GM12874 (cell line): ENCODE measurements at regions not wholly inside any gene's neighbourhood (a gene's known extent, or its start where the extent isn't known, plus 50 kb on each side); places are given as distances from the start of the nearest gene placed in this dataset.

Experiments
- TF ChIP-seq, protein P1 (sequence below): IDR thresholded peaks from 2 replicates; pipeline ENCODE4 v1.5.1; 2011; ENCODE audit warnings: low read depth, mild to moderate bottlenecking, control low read depth, low read length, moderate library complexity; ENCODE audit not compliant: insufficient read depth

GRCh38 chr13:57437587-57437986 lies 194.0 kb upstream of the PCDH17 start:
- TF ChIP-seq, protein P1, sequence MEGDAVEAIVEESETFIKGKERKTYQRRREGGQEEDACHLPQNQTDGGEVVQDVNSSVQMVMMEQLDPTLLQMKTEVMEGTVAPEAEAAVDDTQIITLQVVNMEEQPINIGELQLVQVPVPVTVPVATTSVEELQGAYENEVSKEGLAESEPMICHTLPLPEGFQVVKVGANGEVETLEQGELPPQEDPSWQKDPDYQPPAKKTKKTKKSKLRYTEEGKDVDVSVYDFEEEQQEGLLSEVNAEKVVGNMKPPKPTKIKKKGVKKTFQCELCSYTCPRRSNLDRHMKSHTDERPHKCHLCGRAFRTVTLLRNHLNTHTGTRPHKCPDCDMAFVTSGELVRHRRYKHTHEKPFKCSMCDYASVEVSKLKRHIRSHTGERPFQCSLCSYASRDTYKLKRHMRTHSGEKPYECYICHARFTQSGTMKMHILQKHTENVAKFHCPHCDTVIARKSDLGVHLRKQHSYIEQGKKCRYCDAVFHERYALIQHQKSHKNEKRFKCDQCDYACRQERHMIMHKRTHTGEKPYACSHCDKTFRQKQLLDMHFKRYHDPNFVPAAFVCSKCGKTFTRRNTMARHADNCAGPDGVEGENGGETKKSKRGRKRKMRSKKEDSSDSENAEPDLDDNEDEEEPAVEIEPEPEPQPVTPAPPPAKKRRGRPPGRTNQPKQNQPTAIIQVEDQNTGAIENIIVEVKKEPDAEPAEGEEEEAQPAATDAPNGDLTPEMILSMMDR, result no peak

DNA sequence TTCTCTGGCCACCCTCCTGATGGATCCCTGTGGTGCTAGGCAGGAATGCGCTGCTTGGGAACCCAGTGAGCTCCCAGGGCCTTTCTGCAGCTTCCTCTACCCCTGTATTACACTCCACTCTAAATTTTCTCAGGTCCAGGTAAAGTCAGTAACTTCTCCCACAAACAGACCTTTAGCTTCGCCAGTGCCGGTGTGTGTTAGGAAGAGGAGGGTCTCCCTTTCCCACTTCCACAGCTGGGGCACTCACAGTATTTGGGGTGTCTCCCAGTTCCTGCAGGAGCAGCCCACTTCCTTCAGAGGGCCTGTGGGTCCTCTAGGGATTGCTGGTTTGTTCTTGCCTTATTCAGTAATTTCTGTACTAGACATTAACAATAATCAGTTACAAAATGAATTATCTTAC lies 193.5 kb upstream of the PCDH17 start:
- TF ChIP-seq, protein P1, result no peak

GRCh38 chr13:57443494-57443893 lies 188.1 kb upstream of the PCDH17 start:
- TF ChIP-seq, protein P1, result no peak

DNA sequence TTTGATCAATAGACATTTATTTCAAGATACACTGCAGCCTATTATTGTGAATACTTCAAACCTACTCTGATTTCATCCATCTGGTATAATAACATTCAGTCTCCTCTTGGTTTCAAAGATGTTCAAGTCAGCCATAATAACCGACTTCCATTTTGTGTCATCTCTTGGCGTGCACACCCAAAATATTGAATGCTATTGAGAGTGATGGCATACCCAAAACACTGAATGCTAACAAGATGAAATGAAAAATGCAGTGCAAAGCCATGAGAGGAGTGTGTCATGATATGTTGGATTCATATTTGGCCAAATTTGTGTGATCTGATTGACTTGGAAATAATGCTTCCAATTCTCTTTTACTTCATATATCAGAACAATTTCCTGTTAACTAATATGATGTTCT lies 181.2 kb upstream of the PCDH17 start:
- TF ChIP-seq, protein P1, result no peak

DNA sequence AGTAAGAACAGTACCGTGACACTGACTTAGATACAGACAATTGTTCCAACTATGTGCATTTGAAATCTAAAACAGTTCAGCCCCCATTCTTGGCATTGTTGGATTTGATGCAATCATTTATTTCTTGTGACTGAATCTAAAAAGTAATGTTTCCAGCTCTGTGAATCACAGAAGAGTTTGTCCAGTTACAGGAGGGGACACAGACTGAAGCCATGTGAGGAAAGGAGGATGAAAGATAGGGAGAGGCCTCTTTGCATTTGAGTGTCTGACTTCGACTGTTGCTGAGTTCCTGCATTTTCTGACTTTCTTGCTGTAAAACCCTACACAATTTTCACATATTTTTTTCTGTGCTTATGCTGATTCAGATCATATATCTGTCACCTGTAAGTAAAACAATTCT lies 179.3 kb upstream of the PCDH17 start:
- TF ChIP-seq, protein P1, result no peak

- TF ChIP-seq, protein P1, result no peak
Observed at GRCh38 chr13:57470491-57470890, 161.1 kb upstream of the PCDH17 start.

- TF ChIP-seq, protein P1, result no peak
Observed at GRCh38 chr13:57491318-57491717, 140.2 kb upstream of the PCDH17 start.
